Mesothelial cell of epicardium (in vitro differentiated cells): ENCODE measurements at regions not wholly inside any gene's neighbourhood (a gene's known extent, or its start where the extent isn't known, plus 50 kb on each side); places are given as distances from the start of the nearest gene placed in this dataset.
A peak's percentile ranks its signal among the peaks of the same experiment; 100 is the strongest.

Experiments used
- DNase-seq, 2 experiments: peaks; one replicate each; pipeline ENCODE4 v3.0.0; 2021; ENCODE audit warnings: low spot score in 2 of 2; ENCODE audit not compliant: unreplicated experiment in 2 of 2
- H3K27ac Mint-ChIP-seq: 2 replicates; pipeline ENCODE4 v1.8.0; 2021; ENCODE audit warnings: mixed read lengths
- H3K27me3 Mint-ChIP-seq: 2 replicates; pipeline ENCODE4 v1.8.0; 2021; ENCODE audit warnings: low read depth, mixed read lengths
- H3K36me3 Mint-ChIP-seq: 2 replicates; pipeline ENCODE4 v1.8.0; 2021; ENCODE audit warnings: mixed read lengths
- H3K4me1 Mint-ChIP-seq: 2 replicates; pipeline ENCODE4 v1.8.0; 2021; ENCODE audit warnings: mixed read lengths
- H3K4me3 Mint-ChIP-seq: 2 replicates; pipeline ENCODE4 v1.8.0; 2021; ENCODE audit warnings: mild to moderate bottlenecking, moderate library complexity, mixed read lengths
- H3K9me3 Mint-ChIP-seq: 2 replicates; pipeline ENCODE4 v1.8.0; 2021; ENCODE audit warnings: mixed read lengths
- CTCF ChIP-seq: fragments of 200-600 bp; sonication (generic); IDR thresholded peaks from one replicate; pipeline ENCODE4 v1.5.0; 2021; ENCODE audit warnings: antibody characterized with exemption; ENCODE audit not compliant: unreplicated experiment

DNA sequence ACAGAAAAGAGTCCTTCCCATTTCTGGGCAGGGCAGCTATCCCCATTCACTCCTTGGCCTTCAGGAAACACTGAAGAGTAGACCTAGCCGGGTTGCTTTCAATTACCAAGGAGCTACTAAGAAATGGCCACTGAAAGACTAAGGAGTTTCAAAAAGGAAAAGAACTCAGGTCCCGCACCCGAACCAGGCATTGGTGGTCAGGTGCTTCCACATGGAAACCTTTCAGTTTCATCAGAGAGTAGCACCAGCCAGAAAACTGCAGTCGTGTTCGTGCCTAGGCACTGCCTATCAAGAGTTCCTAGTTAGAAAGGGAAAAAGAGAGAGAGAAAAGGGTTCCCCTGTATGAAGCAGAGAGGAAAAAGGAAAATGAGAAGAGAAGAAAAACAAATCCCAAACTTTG, 237.9 kb downstream of the KLHL4 start:
- peaks cover 4% of the 10 kb centered on the region for H3K36me3 Mint-ChIP-seq
- no peak overlapping the region for H3K27ac Mint-ChIP-seq

DNA sequence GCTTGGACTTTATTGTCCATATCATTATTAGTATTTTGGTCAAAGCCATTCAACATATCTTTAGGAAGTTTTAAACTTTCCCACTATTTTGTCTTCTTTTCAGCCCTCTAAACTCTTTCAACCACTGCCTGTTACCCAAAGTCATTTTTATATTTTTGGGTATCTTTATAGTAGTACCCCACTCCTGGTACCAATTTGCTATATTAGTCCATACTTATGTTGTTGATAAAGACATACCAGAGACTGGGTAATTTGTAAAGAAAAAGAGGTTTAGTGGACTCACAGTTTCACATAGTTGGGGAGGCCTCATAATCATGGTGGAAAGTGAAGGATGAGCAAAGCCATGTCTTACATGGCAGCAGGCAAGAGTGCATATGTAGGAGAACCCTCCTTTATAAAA, 271.4 kb downstream of the KLHL4 start:
- no peak for DNase-seq
- TF ChIP-seq CTCF: no peak
- peaks cover 4% of the 10 kb centered on the region for H3K36me3 Mint-ChIP-seq
- no peaks in the 10 kb centered on the region for H3K4me1 Mint-ChIP-seq
- H3K27ac Mint-ChIP-seq: no peak overlapping the region
- no peak overlapping the region for H3K4me3 Mint-ChIP-seq
- no peaks in the 10 kb centered on the region for H3K27me3 Mint-ChIP-seq
- H3K9me3 Mint-ChIP-seq: peaks cover 54% of the 10 kb centered on the region

More for the DNA sequence above, 237.9 kb downstream of the KLHL4 start:
- no peak for DNase-seq
- H3K27me3 Mint-ChIP-seq: no peaks in the 10 kb centered on the region
- H3K9me3 Mint-ChIP-seq: peaks cover 44% of the 10 kb centered on the region
- peaks cover 3% of the 10 kb centered on the region for H3K4me1 Mint-ChIP-seq
- H3K4me3 Mint-ChIP-seq: no peak overlapping the region
- no peak for TF ChIP-seq CTCF

GRCh38 chrX:87798039-87798438, 280.4 kb downstream of the KLHL4 start:
- Mint-ChIP-seq H3K4me1 (no peaks in the 10 kb centered on the region), H3K4me3 (no peak overlapping the region), H3K9me3 (peaks cover 18% of the 10 kb centered on the region), H3K27ac (no peak overlapping the region), H3K36me3 (no peaks in the 10 kb centered on the region), H3K27me3 (no peaks in the 10 kb centered on the region)
- no peak for DNase-seq
- TF ChIP-seq CTCF: no peak

- TF ChIP-seq CTCF: no peak
These were observed 288.4 kb downstream of the KLHL4 start for GRCh38 chrX:87805829-87806490.

DNA sequence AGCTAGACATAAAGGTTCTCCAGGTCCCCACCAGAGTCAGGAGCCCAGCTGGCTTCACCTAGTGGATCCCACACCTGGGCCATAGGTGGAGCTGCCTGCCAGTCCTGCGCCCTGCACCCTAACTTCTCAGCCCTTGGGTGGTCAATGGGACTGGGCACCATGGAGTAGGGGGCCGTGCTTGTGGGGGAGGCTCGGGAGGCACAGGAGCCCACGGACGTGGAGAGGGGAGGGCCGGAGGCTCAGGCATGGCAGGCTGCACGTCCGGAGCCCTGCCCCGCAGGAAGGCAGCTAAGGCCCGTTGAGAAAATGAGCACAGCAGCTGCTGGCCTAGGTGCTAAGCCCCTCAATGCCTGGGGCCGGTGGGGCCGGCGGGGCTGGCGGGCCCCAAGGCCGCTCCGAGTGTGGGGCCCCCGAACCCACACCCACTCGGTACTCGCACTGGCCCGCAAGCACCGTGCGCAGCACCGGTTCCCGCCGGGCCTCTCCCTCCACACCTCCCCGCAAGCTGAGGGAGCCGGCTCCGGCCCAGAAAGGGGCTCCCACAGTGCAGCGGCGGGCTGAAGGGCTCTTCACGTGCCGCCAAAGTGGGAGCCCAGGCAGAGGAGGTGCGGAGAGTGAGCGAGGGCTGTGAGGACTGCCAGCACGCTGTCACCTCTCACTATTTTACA, 291.1 kb downstream of the KLHL4 start:
- no peak for TF ChIP-seq CTCF
- peaks cover 29% of the 10 kb centered on the region for H3K4me1 Mint-ChIP-seq
- H3K27ac Mint-ChIP-seq: no peak overlapping the region
- H3K9me3 Mint-ChIP-seq: peaks cover 7% of the 10 kb centered on the region
- H3K36me3 Mint-ChIP-seq: no peaks in the 10 kb centered on the region
- no peaks in the 10 kb centered on the region for H3K27me3 Mint-ChIP-seq
- no peak for DNase-seq
- no peak overlapping the region for H3K4me3 Mint-ChIP-seq

More at GRCh38 chrX:87805829-87806490, 288.4 kb downstream of the KLHL4 start:
- peak overlapping the region; percentile 91 for H3K27ac Mint-ChIP-seq
- peaks cover 7% of the 10 kb centered on the region for H3K9me3 Mint-ChIP-seq
- H3K27me3 Mint-ChIP-seq: no peaks in the 10 kb centered on the region
- H3K4me1 Mint-ChIP-seq: peaks cover 25% of the 10 kb centered on the region
- no peaks in the 10 kb centered on the region for H3K36me3 Mint-ChIP-seq
- peak overlapping the region; percentile 6 for H3K4me3 Mint-ChIP-seq
- no peak for DNase-seq
